ENCODE measurements at regions not wholly inside any gene's neighbourhood (a gene's known extent, or its start where the extent isn't known, plus 50 kb on each side); places are given as distances from the start of the nearest gene placed in this dataset.
"Not testable (repeated sequence)": the region's sequence is repeated elsewhere in the genome, so short reads cannot be mapped to it uniquely, and the experiment has no call there.

DNA sequence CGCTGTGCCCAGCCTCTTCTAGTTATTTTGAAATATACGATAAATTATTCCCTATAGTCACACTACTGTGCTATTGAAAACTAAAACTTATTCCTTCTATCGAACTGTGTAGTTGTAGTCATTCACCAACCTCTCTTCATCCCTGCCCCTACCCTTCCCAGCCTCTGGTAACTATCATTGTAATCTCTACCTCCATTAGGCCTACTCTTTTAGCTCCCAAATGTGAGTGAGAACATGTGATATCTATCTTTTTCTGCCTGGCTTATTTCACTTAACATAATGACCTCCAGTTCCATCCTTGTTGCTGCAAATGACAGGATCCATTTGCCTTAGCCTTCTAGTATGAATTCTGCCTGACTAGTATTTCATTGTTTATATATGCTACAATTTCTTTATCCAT lies 127.4 kb downstream of the PSAT1 start:
- no peaks in the 10 kb centered on the region for H3F3A ChIP-seq (ENCODE audit: low read depth)
- H3K79me2 ChIP-seq (ENCODE audit: insufficient read depth, low read length): no peaks in the 10 kb centered on the region
- H3K9me3 ChIP-seq (ENCODE audit: insufficient read depth, low read depth, low read length): no peaks in the 10 kb centered on the region
- H3K4me2 ChIP-seq (ENCODE audit: low read depth, low read length, poor library complexity, severe bottlenecking): no peak overlapping the region
- no peak overlapping the region for H3K9ac ChIP-seq (ENCODE audit: low read depth, low read length, poor library complexity, severe bottlenecking)
- no peaks in the 10 kb centered on the region for H3K4me1 ChIP-seq (ENCODE audit: insufficient read depth, low read length, poor library complexity, severe bottlenecking)
- no peaks in the 10 kb centered on the region for H3K9me2 ChIP-seq (replicated peaks; ENCODE audit: low read depth, low read length)
- H3K27me3 ChIP-seq (ENCODE audit: insufficient read depth, low read length, poor library complexity, severe bottlenecking): no peaks in the 10 kb centered on the region
- TF ChIP-seq, protein P1, sequence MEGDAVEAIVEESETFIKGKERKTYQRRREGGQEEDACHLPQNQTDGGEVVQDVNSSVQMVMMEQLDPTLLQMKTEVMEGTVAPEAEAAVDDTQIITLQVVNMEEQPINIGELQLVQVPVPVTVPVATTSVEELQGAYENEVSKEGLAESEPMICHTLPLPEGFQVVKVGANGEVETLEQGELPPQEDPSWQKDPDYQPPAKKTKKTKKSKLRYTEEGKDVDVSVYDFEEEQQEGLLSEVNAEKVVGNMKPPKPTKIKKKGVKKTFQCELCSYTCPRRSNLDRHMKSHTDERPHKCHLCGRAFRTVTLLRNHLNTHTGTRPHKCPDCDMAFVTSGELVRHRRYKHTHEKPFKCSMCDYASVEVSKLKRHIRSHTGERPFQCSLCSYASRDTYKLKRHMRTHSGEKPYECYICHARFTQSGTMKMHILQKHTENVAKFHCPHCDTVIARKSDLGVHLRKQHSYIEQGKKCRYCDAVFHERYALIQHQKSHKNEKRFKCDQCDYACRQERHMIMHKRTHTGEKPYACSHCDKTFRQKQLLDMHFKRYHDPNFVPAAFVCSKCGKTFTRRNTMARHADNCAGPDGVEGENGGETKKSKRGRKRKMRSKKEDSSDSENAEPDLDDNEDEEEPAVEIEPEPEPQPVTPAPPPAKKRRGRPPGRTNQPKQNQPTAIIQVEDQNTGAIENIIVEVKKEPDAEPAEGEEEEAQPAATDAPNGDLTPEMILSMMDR (conservative IDR thresholded peaks at IDR 0.05; ENCODE audit: low read length): no peak
- no peak for TF ChIP-seq EZH2phosphoT487 (IDR thresholded peaks at IDR 0.05; ENCODE audit: borderline replicate concordance)
- no peaks in the 10 kb centered on the region for H4K20me1 ChIP-seq (ENCODE audit: insufficient read depth, low read length, poor library complexity, severe bottlenecking)
- H3K36me3 ChIP-seq (ENCODE audit: insufficient read depth, low read length): no peaks in the 10 kb centered on the region
- H3K4me3 ChIP-seq (ENCODE audit: low read length, poor library complexity, severe bottlenecking): no peak overlapping the region
- no peak overlapping the region for H2AFZ ChIP-seq (ENCODE audit: low read length)

DNA sequence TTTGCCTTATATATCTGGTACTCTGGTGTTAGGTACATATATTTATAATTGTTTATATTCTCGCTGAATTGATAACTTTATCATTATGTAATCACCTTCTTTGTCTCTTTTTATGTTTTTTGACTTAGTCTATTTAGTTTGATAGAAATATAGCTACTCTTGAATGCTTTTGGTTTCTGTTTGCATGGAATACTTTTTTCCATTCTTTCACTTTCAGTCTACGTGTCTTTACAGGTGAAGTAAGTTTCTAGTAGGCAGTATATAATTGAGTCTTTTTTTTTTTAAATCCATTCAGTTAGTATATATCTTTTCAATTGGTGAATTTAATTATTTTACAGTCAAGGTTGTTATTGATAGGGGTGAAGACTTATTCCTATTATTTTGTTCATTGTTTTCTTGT lies 131.7 kb downstream of the PSAT1 start:
- Histone ChIP-seq H4K20me1 (ENCODE audit: insufficient read depth, low read length, poor library complexity, severe bottlenecking) (no peaks in the 10 kb centered on the region), H3F3A (ENCODE audit: low read depth) (no peaks in the 10 kb centered on the region), H3K9me3 (ENCODE audit: insufficient read depth, low read depth, low read length) (no peaks in the 10 kb centered on the region; the same call in 1 of the 2 replicates), H2AFZ (ENCODE audit: low read length) (no peak overlapping the region), H3K4me2 (ENCODE audit: low read depth, low read length, poor library complexity, severe bottlenecking) (no peak overlapping the region), H3K4me1 (ENCODE audit: insufficient read depth, low read length, poor library complexity, severe bottlenecking) (no peaks in the 10 kb centered on the region), H3K9me2 (replicated peaks; ENCODE audit: low read depth, low read length) (no peaks in the 10 kb centered on the region), H3K36me3 (ENCODE audit: insufficient read depth, low read length) (no peaks in the 10 kb centered on the region), H3K9ac (ENCODE audit: low read depth, low read length, poor library complexity, severe bottlenecking) (no peak overlapping the region), H3K79me2 (ENCODE audit: insufficient read depth, low read length) (no peaks in the 10 kb centered on the region), H3K4me3 (ENCODE audit: low read length, poor library complexity, severe bottlenecking) (no peak overlapping the region), H3K27me3 (ENCODE audit: insufficient read depth, low read length, poor library complexity, severe bottlenecking) (no peaks in the 10 kb centered on the region)
- TF ChIP-seq, protein P1 (conservative IDR thresholded peaks at IDR 0.05; ENCODE audit: low read length): no peak
- no peak for TF ChIP-seq EZH2phosphoT487 (IDR thresholded peaks at IDR 0.05; ENCODE audit: borderline replicate concordance)

DNA sequence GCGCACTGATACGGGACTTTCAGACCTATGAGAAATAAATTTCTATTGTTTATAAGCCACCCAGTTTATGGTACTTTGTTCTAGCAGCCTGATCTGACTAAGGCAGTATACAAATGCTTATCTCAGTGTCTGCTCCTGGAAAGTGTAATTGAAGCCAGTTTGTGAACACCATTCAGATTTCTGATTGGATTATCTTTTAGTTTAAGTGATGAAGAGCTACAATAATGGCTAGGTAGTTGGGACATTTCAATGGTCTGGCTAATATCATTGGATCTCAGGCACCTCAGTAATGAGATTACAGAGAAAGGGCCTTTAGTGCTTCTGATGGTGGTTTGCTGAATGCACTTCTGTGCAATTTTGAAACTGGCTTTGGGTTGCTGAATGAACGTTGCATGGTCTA lies 133.5 kb downstream of the PSAT1 start:
- TF ChIP-seq EZH2phosphoT487 (IDR thresholded peaks at IDR 0.05; ENCODE audit: borderline replicate concordance): no peak
- TF ChIP-seq, protein P1 (conservative IDR thresholded peaks at IDR 0.05; ENCODE audit: low read length): no peak
- Histone ChIP-seq H3K9ac (ENCODE audit: low read depth, low read length, poor library complexity, severe bottlenecking) (no peak overlapping the region), H3K4me2 (ENCODE audit: low read depth, low read length, poor library complexity, severe bottlenecking) (no peak overlapping the region), H2AFZ (ENCODE audit: low read length) (no peak overlapping the region), H3F3A (ENCODE audit: low read depth) (no peaks in the 10 kb centered on the region), H3K36me3 (ENCODE audit: insufficient read depth, low read length) (no peaks in the 10 kb centered on the region), H3K9me2 (replicated peaks; ENCODE audit: low read depth, low read length) (no peaks in the 10 kb centered on the region), H3K4me1 (ENCODE audit: insufficient read depth, low read length, poor library complexity, severe bottlenecking) (no peaks in the 10 kb centered on the region), H3K9me3 (ENCODE audit: insufficient read depth, low read depth, low read length) (no peaks in the 10 kb centered on the region; the same call in 1 of the 2 replicates), H3K4me3 (ENCODE audit: low read length, poor library complexity, severe bottlenecking) (no peak overlapping the region), H4K20me1 (ENCODE audit: insufficient read depth, low read length, poor library complexity, severe bottlenecking) (no peaks in the 10 kb centered on the region), H3K79me2 (ENCODE audit: insufficient read depth, low read length) (no peaks in the 10 kb centered on the region), H3K27me3 (ENCODE audit: insufficient read depth, low read length, poor library complexity, severe bottlenecking) (no peaks in the 10 kb centered on the region)

DNA sequence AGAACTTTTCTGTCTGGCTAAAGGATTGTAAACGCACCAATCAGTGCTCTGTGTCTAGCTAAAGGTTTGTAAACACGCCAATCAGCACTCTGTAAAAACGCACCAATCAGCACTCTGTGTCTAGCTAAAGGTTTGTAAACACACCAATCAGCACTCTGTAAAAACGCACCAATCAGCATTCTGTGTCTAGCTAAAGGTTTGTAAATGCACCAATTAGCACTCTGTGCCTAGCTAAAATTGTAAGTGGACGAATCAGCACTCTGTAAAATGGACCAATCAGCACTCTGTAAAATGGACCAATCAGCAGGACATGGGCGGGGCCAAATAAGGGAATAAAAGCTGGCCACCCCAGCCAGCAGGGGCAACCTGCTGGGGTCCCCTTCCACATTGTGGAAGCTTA lies 134.1 kb downstream of the PSAT1 start:
- H3K4me3 ChIP-seq (ENCODE audit: low read length, poor library complexity, severe bottlenecking); H3K27me3 ChIP-seq (ENCODE audit: insufficient read depth, low read length, poor library complexity, severe bottlenecking); H2AFZ ChIP-seq (ENCODE audit: low read length); H3K4me2 ChIP-seq (ENCODE audit: low read depth, low read length, poor library complexity, severe bottlenecking); H3K4me1 ChIP-seq (ENCODE audit: insufficient read depth, low read length, poor library complexity, severe bottlenecking); H3K79me2 ChIP-seq (ENCODE audit: insufficient read depth, low read length); H3K9me3 ChIP-seq (ENCODE audit: insufficient read depth, low read depth, low read length); H3F3A ChIP-seq (ENCODE audit: low read depth); H3K36me3 ChIP-seq (ENCODE audit: insufficient read depth, low read length); H3K9me2 ChIP-seq (replicated peaks; ENCODE audit: low read depth, low read length); H4K20me1 ChIP-seq (ENCODE audit: insufficient read depth, low read length, poor library complexity, severe bottlenecking); H3K9ac ChIP-seq (ENCODE audit: low read depth, low read length, poor library complexity, severe bottlenecking): not testable (repeated sequence)
